Rectal smooth muscle tissue (tissue), 1 donor: ENCODE measurements at regions not wholly inside any gene's neighbourhood (a gene's known extent, or its start where the extent isn't known, plus 50 kb on each side); places are given as distances from the start of the nearest gene placed in this dataset.

Experiments
- H3K27ac ChIP-seq: one replicate; pipeline ENCODE4 v1.7.0; 2013; ENCODE audit warnings: low read depth, low read length, inconsistent platforms
- H3K27me3 ChIP-seq: one replicate; pipeline ENCODE4 v1.7.0; 2013; ENCODE audit warnings: low read length; ENCODE audit not compliant: control insufficient read depth, insufficient read depth
- H3K36me3 ChIP-seq: one replicate; pipeline ENCODE4 v1.7.0; 2013; ENCODE audit warnings: low read length; ENCODE audit not compliant: control insufficient read depth, insufficient read depth
- H3K4me1 ChIP-seq: one replicate; pipeline ENCODE4 v1.7.0; 2013; ENCODE audit warnings: low read length; ENCODE audit not compliant: control insufficient read depth, insufficient read depth
- H3K4me3 ChIP-seq: one replicate; pipeline ENCODE4 v1.7.0; 2013; ENCODE audit warnings: low read length
- H3K9ac ChIP-seq: one replicate; pipeline ENCODE4 v1.7.0; 2013; ENCODE audit warnings: low read length

GRCh38 chr20:52755744-52756143 is 216.4 kb upstream of the TSHZ2 start:
- no peaks in the 10 kb centered on the region for H3K36me3 ChIP-seq
- H3K4me1 ChIP-seq = no peaks in the 10 kb centered on the region
- no peak overlapping the region for H3K27ac ChIP-seq
- H3K27me3 ChIP-seq = no peaks in the 10 kb centered on the region
- H3K4me3 ChIP-seq = no peak overlapping the region
- no peak overlapping the region for H3K9ac ChIP-seq

- no peak overlapping the region for H3K9ac ChIP-seq
- H3K36me3 ChIP-seq = no peaks in the 10 kb centered on the region
- no peaks in the 10 kb centered on the region for H3K4me1 ChIP-seq
These were observed 217.8 kb upstream of the TSHZ2 start for GRCh38 chr20:52754366-52754765.

GRCh38 chr20:52752023-52752422 is 220.1 kb upstream of the TSHZ2 start:
- Histone ChIP-seq H3K36me3 (no peaks in the 10 kb centered on the region), H3K9ac (no peak overlapping the region), H3K4me3 (no peak overlapping the region), H3K27me3 (no peaks in the 10 kb centered on the region), H3K27ac (no peak overlapping the region), H3K4me1 (no peaks in the 10 kb centered on the region)

More at GRCh38 chr20:52754366-52754765, 217.8 kb upstream of the TSHZ2 start:
- no peak overlapping the region for H3K4me3 ChIP-seq
- no peak overlapping the region for H3K27ac ChIP-seq
- H3K27me3 ChIP-seq = no peaks in the 10 kb centered on the region

DNA sequence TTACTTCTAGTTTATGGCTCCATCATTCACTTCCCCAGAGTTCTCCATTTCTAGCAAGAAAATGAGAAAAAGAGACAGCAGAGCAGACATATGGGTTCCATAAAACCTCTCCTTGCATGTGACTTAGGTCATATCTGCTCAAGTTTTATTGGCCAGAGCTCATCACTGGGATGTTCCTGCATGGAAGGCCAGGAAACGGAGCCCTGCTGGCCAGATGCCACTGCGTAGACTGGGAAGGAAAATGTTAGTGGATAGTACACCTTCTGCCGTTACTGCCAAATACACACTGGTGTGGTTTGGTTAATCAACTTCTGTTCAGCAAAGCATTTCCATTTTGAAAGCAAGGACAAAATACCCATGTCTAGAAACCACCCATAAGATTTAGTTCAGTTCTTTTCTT is 220.6 kb upstream of the TSHZ2 start:
- no peaks in the 10 kb centered on the region for H3K36me3 ChIP-seq
- H3K4me3 ChIP-seq = no peak overlapping the region
- H3K9ac ChIP-seq = no peak overlapping the region
- no peaks in the 10 kb centered on the region for H3K27me3 ChIP-seq
- no peak overlapping the region for H3K27ac ChIP-seq
- H3K4me1 ChIP-seq = no peaks in the 10 kb centered on the region

GRCh38 chr20:52749938-52750337 is 222.2 kb upstream of the TSHZ2 start:
- Histone ChIP-seq H3K4me3 (no peak overlapping the region), H3K9ac (no peak overlapping the region), H3K27ac (no peak overlapping the region), H3K4me1 (no peaks in the 10 kb centered on the region), H3K36me3 (no peaks in the 10 kb centered on the region), H3K27me3 (no peaks in the 10 kb centered on the region)

- Histone ChIP-seq H3K9ac (no peak overlapping the region), H3K27ac (no peak overlapping the region), H3K36me3 (no peaks in the 10 kb centered on the region), H3K4me3 (no peak overlapping the region), H3K27me3 (no peaks in the 10 kb centered on the region), H3K4me1 (no peaks in the 10 kb centered on the region)
These were observed 223.2 kb upstream of the TSHZ2 start for GRCh38 chr20:52748990-52749389.

DNA sequence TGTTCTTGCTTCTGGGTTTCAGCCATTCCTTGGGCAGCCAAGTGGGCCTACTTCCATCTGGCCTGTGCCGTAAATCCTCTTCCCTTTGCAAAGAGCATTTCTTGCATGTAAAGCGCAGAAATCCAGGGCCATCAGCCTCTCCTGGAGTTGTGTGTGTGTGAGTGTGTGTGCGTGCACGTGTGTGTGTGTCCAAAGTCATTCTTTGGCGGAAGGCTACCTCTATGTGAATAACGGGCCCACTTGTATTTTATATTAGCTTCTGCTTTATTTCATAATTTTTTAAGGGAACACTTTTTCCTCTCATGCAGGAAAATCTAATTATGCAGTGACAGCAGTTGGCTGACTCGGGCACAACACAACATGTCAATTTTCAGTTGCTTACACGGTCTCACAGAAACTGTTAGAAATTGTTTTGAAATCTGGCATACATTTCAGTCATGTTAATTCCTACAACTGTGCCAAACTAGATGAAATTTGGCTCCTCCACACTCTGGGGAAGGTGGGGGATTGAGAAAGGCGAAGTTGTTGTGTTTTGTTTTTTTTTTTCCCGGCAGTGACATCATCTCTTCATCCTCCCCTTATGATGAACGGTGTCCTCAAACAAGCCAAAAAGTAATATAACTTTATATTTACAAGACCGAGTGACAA is 223.7 kb upstream of the TSHZ2 start:
- no peak overlapping the region for H3K4me3 ChIP-seq
- no peaks in the 10 kb centered on the region for H3K4me1 ChIP-seq
- no peaks in the 10 kb centered on the region for H3K27me3 ChIP-seq
- H3K27ac ChIP-seq = no peak overlapping the region
- H3K9ac ChIP-seq = no peak overlapping the region
- H3K36me3 ChIP-seq = no peaks in the 10 kb centered on the region

DNA sequence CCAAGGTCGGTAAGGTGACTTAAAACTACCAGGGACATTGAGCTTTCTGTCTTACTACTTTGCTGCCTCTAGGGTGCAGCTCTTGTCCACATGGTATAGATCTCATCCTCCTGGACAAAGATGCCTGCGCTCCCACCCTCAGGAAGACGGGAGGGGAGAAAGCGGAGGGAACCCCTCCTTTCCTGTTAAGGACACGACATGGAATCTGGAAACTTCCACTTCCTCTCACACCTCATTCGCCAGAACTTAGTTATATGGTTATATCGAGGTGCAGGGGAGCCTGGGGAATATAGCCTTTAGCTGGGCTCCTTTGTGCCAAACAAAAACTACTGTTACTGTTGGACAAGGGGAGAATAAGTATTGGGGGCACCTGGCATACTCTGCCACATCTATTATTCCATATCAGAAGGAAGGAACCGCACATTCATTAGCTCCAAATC is 224.3 kb upstream of the TSHZ2 start:
- Histone ChIP-seq H3K4me1 (no peaks in the 10 kb centered on the region), H3K27ac (no peak overlapping the region), H3K9ac (no peak overlapping the region), H3K4me3 (no peak overlapping the region), H3K27me3 (no peaks in the 10 kb centered on the region), H3K36me3 (no peaks in the 10 kb centered on the region)

GRCh38 chr20:52746770-52747169 is 225.4 kb upstream of the TSHZ2 start:
- Histone ChIP-seq H3K4me3 (no peak overlapping the region), H3K27me3 (no peaks in the 10 kb centered on the region), H3K36me3 (no peaks in the 10 kb centered on the region), H3K27ac (no peak overlapping the region), H3K9ac (no peak overlapping the region), H3K4me1 (no peaks in the 10 kb centered on the region)

DNA sequence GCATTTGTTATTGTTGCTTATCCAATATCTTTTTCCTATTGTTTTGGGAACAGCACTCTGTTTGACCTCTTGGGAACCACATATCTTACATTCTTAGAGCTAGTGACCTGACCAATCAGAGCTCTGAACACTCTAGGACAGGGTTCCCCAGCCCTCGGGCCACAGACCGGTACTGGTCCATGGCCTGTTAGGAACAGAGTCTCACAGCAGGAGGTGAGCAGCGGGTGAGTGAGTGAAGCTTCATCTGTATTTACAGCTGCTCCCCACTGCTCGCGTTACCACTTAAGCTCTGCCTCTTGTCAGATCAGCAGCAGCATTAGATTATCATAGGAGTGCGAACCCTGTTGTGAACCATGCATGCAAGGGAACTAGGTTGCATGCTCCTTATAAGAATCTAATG is 226.0 kb upstream of the TSHZ2 start:
- Histone ChIP-seq H3K27me3 (no peaks in the 10 kb centered on the region), H3K36me3 (no peaks in the 10 kb centered on the region), H3K4me1 (no peaks in the 10 kb centered on the region), H3K9ac (no peak overlapping the region), H3K27ac (no peak overlapping the region), H3K4me3 (no peak overlapping the region)

DNA sequence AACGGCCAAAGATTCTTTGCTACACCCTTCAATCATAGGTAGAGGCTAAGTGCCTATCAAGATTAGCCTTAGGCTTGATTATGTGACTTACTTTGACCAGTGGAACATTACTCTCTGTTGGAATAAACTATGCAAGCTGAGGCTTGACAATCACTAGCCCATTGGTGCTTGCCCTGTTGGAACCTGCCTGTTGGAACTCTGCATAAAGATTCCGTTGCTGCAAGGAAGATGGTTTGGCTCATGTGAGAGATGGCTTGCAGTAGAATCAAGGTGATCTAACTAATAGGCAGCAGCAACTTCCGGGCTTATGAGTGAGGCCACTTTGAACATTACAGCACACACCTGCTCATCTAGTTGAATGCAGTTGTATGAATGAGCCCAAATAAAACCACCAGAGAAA is 227.7 kb upstream of the TSHZ2 start:
- Histone ChIP-seq H3K27me3 (no peaks in the 10 kb centered on the region), H3K9ac (no peak overlapping the region), H3K4me1 (no peaks in the 10 kb centered on the region), H3K4me3 (no peak overlapping the region), H3K36me3 (no peaks in the 10 kb centered on the region), H3K27ac (no peak overlapping the region)

DNA sequence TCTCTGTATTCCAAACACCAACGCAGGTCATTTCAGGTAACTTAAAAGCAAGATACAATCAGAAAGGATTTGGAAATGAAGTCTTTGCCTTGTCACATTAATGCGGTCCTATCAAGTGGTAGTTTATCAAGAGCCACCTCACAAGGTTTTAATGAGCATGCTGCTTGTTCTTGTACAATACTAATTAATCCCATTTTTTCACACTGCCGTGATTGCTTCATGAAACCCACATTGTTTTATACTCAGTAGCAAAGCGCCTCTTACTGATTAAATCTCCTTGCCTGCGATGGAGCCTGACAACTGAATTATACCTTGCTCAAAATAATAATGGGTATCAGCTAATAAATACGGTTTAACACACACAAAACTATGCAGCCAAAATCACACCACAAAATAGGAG is 234.1 kb upstream of the TSHZ2 start:
- no peak overlapping the region for H3K9ac ChIP-seq
- no peaks in the 10 kb centered on the region for H3K36me3 ChIP-seq
- no peaks in the 10 kb centered on the region for H3K27me3 ChIP-seq
- H3K4me1 ChIP-seq = no peaks in the 10 kb centered on the region
- no peak overlapping the region for H3K27ac ChIP-seq
- no peak overlapping the region for H3K4me3 ChIP-seq

GRCh38 chr20:52736507-52736906 is 235.7 kb upstream of the TSHZ2 start:
- Histone ChIP-seq H3K4me1 (no peaks in the 10 kb centered on the region), H3K27ac (no peak overlapping the region), H3K36me3 (no peaks in the 10 kb centered on the region), H3K9ac (no peak overlapping the region), H3K27me3 (no peaks in the 10 kb centered on the region), H3K4me3 (no peak overlapping the region)
